Psoas muscle (tissue), 7 donors: ENCODE measurements at regions not wholly inside any gene's neighbourhood (a gene's known extent, or its start where the extent isn't known, plus 50 kb on each side); places are given as distances from the start of the nearest gene placed in this dataset.

Source experiments
- ATAC-seq, 4 donors: fragments of 200-7000 bp; cut with Tn5 transposase; one replicate each; pipeline ENCODE4 v1.9.1; 2020; ENCODE audit warnings: moderate library complexity in 3 of 4, mild to moderate bottlenecking in 2 of 4
- DNase-seq, 2 donors: peaks; one replicate each; pipeline ENCODE4 v3.0.0-alpha.2; 2020
- H3K27ac ChIP-seq: fragments of 200-600 bp; one replicate; pipeline ENCODE4 v1.8.0; 2022
- H3K27me3 ChIP-seq, 3 donors: fragments of 200-600 bp in 1 of 3; one replicate each; pipeline versions ENCODE4 v1.6.1 to v1.8.0; 2013 to 2022; ENCODE audit warnings: low read length in 2 of 3, mild to moderate bottlenecking in 2 of 3, moderate library complexity in 1 of 3; ENCODE audit not compliant: insufficient read depth in 3 of 3
- H3K36me3 ChIP-seq, 2 donors: fragments of 200-600 bp in 1 of 2; one replicate each; pipeline versions ENCODE4 v1.6.1 to v1.8.0; 2013 to 2022; ENCODE audit warnings: low read depth in 1 of 2, mild to moderate bottlenecking in 1 of 2, moderate library complexity in 1 of 2; ENCODE audit not compliant: insufficient read depth in 1 of 2
- H3K4me1 ChIP-seq: fragments of 200-600 bp; one replicate; pipeline ENCODE4 v1.8.0; 2022
- H3K4me3 ChIP-seq: fragments of 200-600 bp; one replicate; pipeline ENCODE4 v1.8.0; 2022; ENCODE audit warnings: mild to moderate bottlenecking
- H3K9me3 ChIP-seq: fragments of 200-600 bp; one replicate; pipeline ENCODE4 v1.8.0; 2022
- CTCF ChIP-seq: fragments of 200-600 bp; IDR thresholded peaks from one replicate; pipeline ENCODE4 v1.8.0; 2022; ENCODE audit warnings: antibody characterized with exemption
- WGBS, 3 donors: extraction: QIAGEN DNeasy Blood & Tissue Kit; methylation state at CpG; one replicate each; pipeline versions ENCODE4 v1.1.6 to v1.1.7; 2013; 5-methylcytosine and 5-hydroxymethylcytosine counted together
- intact Hi-C, 2 donors: fragments of 100-400 bp; cut with DNase I; formaldehyde crosslinking; loops; one replicate each; pipeline versions ENCODE4 v1.11.0 to v1.14.2; 2022
- donor health status: healthy with polysubstance abuse.
- donor health status: DM: no; HTN: no; CAD: no; lungs with moderate emphysema.
- donor health status: Bipolar disorder and iron deficiency.
- donor health status: healthy.
- donor health status: DM: yes; HTN: yes; CAD: no.
- donor health status: DM: no; HTN: no; CAD: no.
- donor health status: DM: yes; HTN: yes; CAD: no.

- Histone ChIP-seq H3K4me3 (no peak overlapping the region), H3K27me3 (no peaks in the 10 kb centered on the region), H3K27ac (no peak overlapping the region), H3K36me3 (no peaks in the 10 kb centered on the region), H3K9me3 (peaks cover 6% of the 10 kb centered on the region), H3K4me1 (no peaks in the 10 kb centered on the region)
- WGBS, 3 donors = 60 to 77% (median 72%) methylated on average over 3 of the region's 3 CpGs
- DNase-seq (no peak), ATAC-seq (no peak)
- TF ChIP-seq CTCF = no peak
- intact Hi-C loops = no loop called here
Observed at GRCh38 chr10:29214551-29214950, 74.3 kb upstream of the LYZL1 start.

- no peaks in the 10 kb centered on the region for H3K9me3 ChIP-seq
- H3K36me3 ChIP-seq = no peaks in the 10 kb centered on the region
- TF ChIP-seq CTCF = no peak
- H3K4me1 ChIP-seq = no peaks in the 10 kb centered on the region
- WGBS, 3 donors = 73 to 81% (median 80%) methylated on average over 6 of the region's 6 CpGs
- no peak overlapping the region for H3K4me3 ChIP-seq
- H3K27me3 ChIP-seq = peaks cover 0 to 4% (median 0%) of the 10 kb centered on the region in 3 donors
- DNase-seq = no peak
- intact Hi-C loops = no loop called here
- no peak overlapping the region for H3K27ac ChIP-seq
- ATAC-seq = no peak
Observed at GRCh38 chr10:29217292-29217738, 71.6 kb upstream of the LYZL1 start.

- TF ChIP-seq CTCF = no peak
- H3K4me3 ChIP-seq = no peak overlapping the region
- intact Hi-C loops = no loop called here
- H3K9me3 ChIP-seq = no peaks in the 10 kb centered on the region
- WGBS, 3 donors = 78 to 85% (median 82%) methylated on average over 4 of the region's 4 CpGs
- no peaks in the 10 kb centered on the region for H3K36me3 ChIP-seq
- no peak for DNase-seq
- ATAC-seq = no peak
- H3K27ac ChIP-seq = no peak overlapping the region
- no peaks in the 10 kb centered on the region for H3K4me1 ChIP-seq
- peaks cover 0 to 6% (median 4%) of the 10 kb centered on the region in 3 donors for H3K27me3 ChIP-seq
Observed at GRCh38 chr10:29223326-29223725, 65.5 kb upstream of the LYZL1 start.

GRCh38 chr10:29224631-29225030 is 64.2 kb upstream of the LYZL1 start:
- ATAC-seq = no peak
- peaks cover 0 to 6% (median 4%) of the 10 kb centered on the region in 3 donors for H3K27me3 ChIP-seq
- WGBS, 3 donors = 79 to 85% (median 83%) methylated on average over 1 of the region's 1 CpG
- H3K9me3 ChIP-seq = no peaks in the 10 kb centered on the region
- no peaks in the 10 kb centered on the region for H3K4me1 ChIP-seq
- DNase-seq = no peak
- no peak overlapping the region for H3K27ac ChIP-seq
- no peaks in the 10 kb centered on the region for H3K36me3 ChIP-seq
- H3K4me3 ChIP-seq = no peak overlapping the region
- no peak for TF ChIP-seq CTCF
- intact Hi-C loops = no loop called here

- H3K27ac ChIP-seq = no peak overlapping the region
- no peak overlapping the region for H3K4me3 ChIP-seq
- no peaks in the 10 kb centered on the region for H3K4me1 ChIP-seq
- WGBS, 3 donors = 42 to 45% (median 44%) methylated on average over 2 of the region's 2 CpGs
- intact Hi-C loops = no loop called here
- peaks cover 0 to 9% (median 0%) of the 10 kb centered on the region in 3 donors for H3K27me3 ChIP-seq
- H3K36me3 ChIP-seq = no peaks in the 10 kb centered on the region
- no peaks in the 10 kb centered on the region for H3K9me3 ChIP-seq
- no peak for TF ChIP-seq CTCF
- DNase-seq (no peak), ATAC-seq (no peak)
Observed at GRCh38 chr10:29227201-29227600, 61.7 kb upstream of the LYZL1 start.
